K562 (cell line): ENCODE measurements at regions not wholly inside any gene's neighbourhood (a gene's known extent, or its start where the extent isn't known, plus 50 kb on each side); places are given as distances from the start of the nearest gene placed in this dataset.

Source experiments
- ATAC-seq: fragments of 200-7000 bp; cut with Tn5 transposase; 3 replicates; pipeline ENCODE4 v1.9.1; 2020; ENCODE audit warnings: moderate library complexity
- BruUV-seq: library from RNA; stranded (reverse); fragments of 400-500 nt; replicated peaks from 2 replicates; lab custom pipeline; 2021; lab: Mats Ljungman, UMichigan
- CTCF ChIA-PET: fragments of 300-600 bp; formaldehyde crosslinking; extraction: SDS; loops from one replicate; lab custom pipeline; 2021; ENCODE audit warnings: low intra/inter-chr PET ratio; lab: Yijun Ruan, JAX
- POLR2A ChIA-PET: fragments of 300-600, 350-650 bp; sonication (Branson Sonifier 250); formaldehyde crosslinking; extraction: SDS; loops from one replicate; lab custom pipeline; 2021; ENCODE audit warnings: antibody characterized with exemption, inconsistent platforms; lab: Yijun Ruan, JAX
- DNase-seq, 4 experiments: peaks; one replicate each; pipeline versions ENCODE4 v3.0.0 to v3.0.0-alpha.2; 2011 to 2018; ENCODE audit warnings: low spot score in 3 of 4, mixed read lengths in 3 of 4; ENCODE audit errors: extremely low read depth in 1 of 4
- FAIRE-seq: peaks from 2 replicates; lab custom pipeline; 2011; peaks lifted over from hg19 to GRCh38; lab: Jason Lieb, UNC
- H2AFZ ChIP-seq: 2 replicates; pipeline ENCODE4 v1.6.0; 2011; ENCODE audit warnings: low read depth, low read length, control low read depth, inconsistent platforms
- H3K27ac ChIP-seq: fragments of 200-600 bp; 3 replicates; pipeline ENCODE4 v1.8.0; 2011; ENCODE audit warnings: low read depth, mild to moderate bottlenecking, control low read depth, inconsistent platforms, low read length, moderate library complexity, mixed read lengths; ENCODE audit errors: extremely low read depth
- H3K27me3 ChIP-seq, 2 experiments: fragments of 300-600 bp in 1 of 2; 2 replicates in 1 of 2; 3 replicates in 1 of 2; pipeline versions ENCODE4 v1.6.0 to v1.8.0; 2011; ENCODE audit warnings: inconsistent platforms in 2 of 2, low read length in 2 of 2, mild to moderate bottlenecking in 1 of 2, mixed read lengths in 1 of 2, moderate library complexity in 1 of 2; ENCODE audit not compliant: control insufficient read depth in 2 of 2, insufficient read depth in 2 of 2
- H3K36me3 ChIP-seq: fragments of 300-600 bp; 3 replicates; pipeline ENCODE4 v1.8.0; 2011; ENCODE audit warnings: mild to moderate bottlenecking, low read length, inconsistent platforms; ENCODE audit not compliant: control insufficient read depth, insufficient read depth
- H3K4me1 ChIP-seq, 2 experiments: fragments of 200-600 bp in 1 of 2; replicated peaks in 1 of 2; 2 replicates in 1 of 2; 3 replicates in 1 of 2; pipeline versions ENCODE4 v1.5.1 to v1.8.0; 2011; ENCODE audit warnings: inconsistent platforms in 2 of 2, low read length in 2 of 2, mild to moderate bottlenecking in 1 of 2, mixed read lengths in 1 of 2, moderate library complexity in 1 of 2; ENCODE audit not compliant: control insufficient read depth in 2 of 2, insufficient read depth in 2 of 2
- H3K4me2 ChIP-seq: 2 replicates; pipeline ENCODE4 v1.6.1; 2011; ENCODE audit warnings: low read length, control low read depth, inconsistent platforms, mixed read lengths; ENCODE audit not compliant: insufficient read depth
- H3K4me3 ChIP-seq: fragments of 200-600 bp; sonication (generic), shearing (Covaris generic); 2 replicates; pipeline ENCODE4 v1.5.1; 2016; ENCODE audit warnings: control low read depth, inconsistent platforms
- H3K79me2 ChIP-seq: fragments of 200-600 bp; 3 replicates; pipeline ENCODE4 v1.8.0; 2011; ENCODE audit warnings: low read length, inconsistent platforms; ENCODE audit not compliant: control insufficient read depth, insufficient read depth
- H3K9ac ChIP-seq, 2 experiments: 2 replicates each; pipeline versions ENCODE4 v1.6.0 to v1.6.1; 2011; ENCODE audit warnings: low read depth in 2 of 2, low read length in 2 of 2, control low read depth in 1 of 2, inconsistent platforms in 1 of 2, mild to moderate bottlenecking in 1 of 2, mixed read lengths in 1 of 2; ENCODE audit not compliant: insufficient read depth in 1 of 2
- H3K9me1 ChIP-seq: one replicate; pipeline ENCODE4 v1.6.0; 2011; ENCODE audit warnings: inconsistent platforms, mild to moderate bottlenecking, low read length, moderate library complexity; ENCODE audit not compliant: control insufficient read depth, insufficient read depth
- H3K9me3 ChIP-seq: replicated peaks from 2 replicates; pipeline ENCODE4 v1.5.1; 2011; ENCODE audit warnings: low read depth, low read length, inconsistent platforms; ENCODE audit not compliant: control insufficient read depth, insufficient read depth
- H4K20me1 ChIP-seq: replicated peaks from 2 replicates; pipeline ENCODE4 v1.6.1; 2011; ENCODE audit warnings: low read length, inconsistent platforms, mixed read lengths; ENCODE audit not compliant: control insufficient read depth, insufficient read depth
- ATF1 ChIP-seq, 2 experiments: fragments of 450-650 bp in 1 of 2; IDR thresholded peaks; 2 replicates each; pipeline ENCODE4 v1.6.1; 2016; ENCODE audit warnings: missing compliant biosample characterization in 1 of 2, missing genetic modification characterization in 1 of 2
- ATF7 ChIP-seq: fragments of 450-650 bp; IDR thresholded peaks from 2 replicates; pipeline ENCODE4 v1.7.1; 2014; ENCODE audit warnings: mild to moderate bottlenecking, moderate library complexity
- CEBPB ChIP-seq: fragments of 450-650 bp; IDR thresholded peaks from 2 replicates; pipeline ENCODE4 v1.6.1; 2016; ENCODE audit warnings: missing genetic modification characterization, missing compliant biosample characterization
- CEBPG ChIP-seq, 3 experiments: fragments of 200-800 bp in 1 of 3; sonication (Bioruptor generic) in 1 of 3; sonication (generic) in 1 of 3; formaldehyde crosslinking in 1 of 3; IDR thresholded peaks in 2 of 3; conservative IDR thresholded peaks in 1 of 3; 2 replicates each; pipeline versions ENCODE4 v1.6.1 to v1.8.0; 2016 to 2022; ENCODE audit warnings: missing compliant biosample characterization in 2 of 3, missing genetic modification characterization in 2 of 3, mild to moderate bottlenecking in 1 of 3, missing genetic modification reagents in 1 of 3
- CHCHD3 ChIP-seq: fragments of 250-450 bp; sonication (Bioruptor Pico); IDR thresholded peaks from 2 replicates; pipeline ENCODE4 v2.1.2; 2022; ENCODE audit warnings: mild to moderate bottlenecking
- HLTF ChIP-seq: fragments of 450-650 bp; IDR thresholded peaks from 2 replicates; pipeline ENCODE4 v1.6.1; 2016
- KDM2B ChIP-seq: fragments of 250-450 bp; sonication (Bioruptor Pico); IDR thresholded peaks from 2 replicates; pipeline ENCODE4 v1.8.0; 2021; ENCODE audit warnings: mild to moderate bottlenecking, moderate library complexity
- PHF20 ChIP-seq: fragments of 450-650 bp; IDR thresholded peaks from 2 replicates; pipeline ENCODE4 v1.6.1; 2018; ENCODE audit not compliant: partially characterized antibody
- POLR2B ChIP-seq: fragments of 450-650 bp; IDR thresholded peaks from 2 replicates; pipeline ENCODE4 v1.6.1; 2018; ENCODE audit warnings: low read depth; ENCODE audit not compliant: partially characterized antibody
- SPI1 ChIP-seq: IDR thresholded peaks from 2 replicates; pipeline ENCODE4 v1.6.1; 2011; ENCODE audit warnings: low read depth, low read length, control low read depth, borderline replicate concordance
- TARDBP ChIP-seq: fragments of 450-650 bp; IDR thresholded peaks from 2 replicates; pipeline ENCODE4 v1.6.1; 2016
- TCF3 ChIP-seq: sonication (generic); formaldehyde crosslinking; IDR thresholded peaks from 2 replicates; pipeline ENCODE4 v1.4.0; 2020; ENCODE audit warnings: mild to moderate bottlenecking, missing genetic modification reagents
- ZC3H4 ChIP-seq: sonication (generic); formaldehyde crosslinking; IDR thresholded peaks from 2 replicates; pipeline ENCODE4 v1.9.0; 2021; ENCODE audit warnings: missing genetic modification reagents, borderline replicate concordance
- ZNF717 ChIP-seq: fragments of 250-450 bp; sonication (Bioruptor Pico); IDR thresholded peaks from 2 replicates; pipeline ENCODE4 v1.5.0; 2021
- ZNF778 ChIP-seq: fragments of 450-650 bp; formaldehyde crosslinking; IDR thresholded peaks from 2 replicates; pipeline ENCODE4 v1.4.0; 2020; ENCODE audit warnings: mild to moderate bottlenecking, moderate library complexity
- WGBS: fragments of 100-300 bp; shearing (Covaris generic); methylation state at CpG from one replicate; pipeline ENCODE4 v1.1.6; 2016; ENCODE audit warnings: low coverage, mixed read lengths; ENCODE audit not compliant: insufficient coverage; ENCODE audit errors: missing lambda C conversion rate; 5-methylcytosine and 5-hydroxymethylcytosine counted together
- in situ Hi-C: fragments of 300-500 bp; cut with MboI; formaldehyde crosslinking; loops from 4 replicates; pipeline ENCODE4 v1.15.0; 2018; ENCODE audit warnings: inconsistent platforms, mixed read lengths
- intact Hi-C: fragments of 100-400 bp; cut with micrococcal nuclease; formaldehyde crosslinking; loops from 2 replicates; pipeline ENCODE4 v1.14.2; 2022
- TF ChIP-seq, protein P1 (sequence below): fragments of 450-650 bp; formaldehyde crosslinking; IDR thresholded peaks from 2 replicates; pipeline ENCODE4 v1.4.0; 2020; ENCODE audit warnings: mild to moderate bottlenecking, moderate library complexity

DNA sequence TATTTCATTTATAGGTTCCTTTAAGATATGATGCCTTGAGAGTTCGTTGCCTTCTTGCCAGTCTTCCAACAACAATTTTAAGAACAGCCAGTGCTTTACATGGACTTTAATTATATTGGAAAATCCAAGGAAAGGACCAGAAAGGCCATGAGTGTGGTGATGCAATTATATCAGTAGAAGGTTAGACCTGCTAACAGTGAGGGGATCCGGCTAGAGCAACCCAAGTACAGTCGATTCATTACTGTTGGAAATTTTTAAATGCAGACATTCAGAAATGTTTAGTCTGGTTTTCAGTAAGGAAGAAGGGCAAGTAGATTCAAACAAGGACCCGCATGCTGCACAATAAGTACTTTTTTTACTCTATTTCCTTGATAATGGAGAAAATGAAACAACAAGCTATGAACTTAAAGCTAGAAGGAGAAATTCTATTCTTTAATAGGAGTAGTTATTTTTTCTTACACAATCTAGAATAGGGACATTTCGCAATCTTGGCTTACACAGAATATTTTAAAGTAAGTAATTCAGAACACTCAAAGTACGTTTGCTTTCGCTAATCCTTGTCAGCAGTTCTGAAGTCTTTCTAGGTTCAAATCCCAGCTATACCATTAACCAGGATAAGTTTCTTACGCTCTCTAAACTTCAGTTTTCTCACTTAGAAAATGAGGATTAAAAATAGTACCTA, 405.5 kb downstream of the MEIS1 start:
- intact Hi-C loops, result no loop called here
- CTCF ChIA-PET, result no interaction called here
- no peak for FAIRE-seq
- Histone ChIP-seq H3K27me3 (no peaks in the 10 kb centered on the region), H3K9ac (no peak overlapping the region), H4K20me1 (no peaks in the 10 kb centered on the region), H3K27ac (no peak overlapping the region), H3K4me2 (no peak overlapping the region)
- in situ Hi-C loops, result no loop called here
- TF ChIP-seq POLR2B, result no peak
- TF ChIP-seq CEBPB, result peak; percentile 52
- TF ChIP-seq ATF7, result no peak
- no peak for TF ChIP-seq CEBPG (CRISPR knock-in tag; IDR thresholded peaks at IDR 0.05)
- TF ChIP-seq CEBPG (tag; conservative IDR thresholded peaks at IDR 0.05 in 1 of 2, IDR thresholded peaks at IDR 0.05 in 1 of 2), result peak in 1 of 2 experiments; percentile 52; a peak in 1 of 4 replicates
- TF ChIP-seq, all 486 proteins: peak for 2
- Histone ChIP-seq H3K9me3 (no peaks in the 10 kb centered on the region), H3K4me3 (no peak overlapping the region), H2AFZ (no peak overlapping the region), H3K79me2 (no peaks in the 10 kb centered on the region), H3K36me3 (no peaks in the 10 kb centered on the region), H3K9me1 (no peaks in the 10 kb centered on the region), H3K4me1 (no peaks in the 10 kb centered on the region)
- POLR2A ChIA-PET, result no interaction called here
- no TSS peak for BruUV-seq
- WGBS, result 0% methylated on average over 8 of the region's 8 CpGs
- DNase-seq, result no peak
- no peak for ATAC-seq

DNA sequence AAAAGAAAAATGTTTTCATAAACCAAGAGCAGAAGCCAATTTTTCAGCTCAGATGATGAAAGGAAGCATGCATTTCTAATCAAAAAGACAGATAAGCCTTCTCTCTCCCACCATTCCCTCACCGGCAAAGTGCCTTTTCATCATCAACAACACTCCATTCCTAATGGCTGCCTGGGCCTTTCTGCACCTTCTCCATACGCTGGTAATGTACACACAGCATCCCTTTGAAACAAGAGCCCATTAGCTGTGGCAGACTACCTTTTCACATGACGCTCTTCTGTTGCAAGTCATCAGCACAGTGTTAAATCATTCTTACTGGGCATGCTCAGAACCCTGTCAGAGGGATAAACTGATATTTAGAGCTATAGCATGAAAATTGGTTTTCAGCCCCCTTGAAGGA, 408.9 kb downstream of the MEIS1 start:
- in situ Hi-C loops (no loop called here), intact Hi-C loops (no loop called here)
- no peaks in the 10 kb centered on the region for H3K79me2 ChIP-seq
- ChIA-PET CTCF (no interaction called here), POLR2A (no interaction called here)
- DNase-seq (no peak), FAIRE-seq (no peak), ATAC-seq (no peak)
- H3K9ac ChIP-seq, result no peak overlapping the region
- no peaks in the 10 kb centered on the region for H4K20me1 ChIP-seq
- 0% methylated on average over 3 of the region's 3 CpGs for WGBS
- no TSS peak for BruUV-seq
- H3K27me3 ChIP-seq, result no peaks in the 10 kb centered on the region
- no peaks in the 10 kb centered on the region for H3K9me3 ChIP-seq
- no peak overlapping the region for H3K27ac ChIP-seq
- no peak overlapping the region for H3K4me3 ChIP-seq
- no peaks in the 10 kb centered on the region for H3K36me3 ChIP-seq
- no peak overlapping the region for H3K4me2 ChIP-seq
- no peaks in the 10 kb centered on the region for H3K9me1 ChIP-seq
- H2AFZ ChIP-seq, result no peak overlapping the region
- H3K4me1 ChIP-seq, result no peaks in the 10 kb centered on the region
- TF ChIP-seq, protein P1, sequence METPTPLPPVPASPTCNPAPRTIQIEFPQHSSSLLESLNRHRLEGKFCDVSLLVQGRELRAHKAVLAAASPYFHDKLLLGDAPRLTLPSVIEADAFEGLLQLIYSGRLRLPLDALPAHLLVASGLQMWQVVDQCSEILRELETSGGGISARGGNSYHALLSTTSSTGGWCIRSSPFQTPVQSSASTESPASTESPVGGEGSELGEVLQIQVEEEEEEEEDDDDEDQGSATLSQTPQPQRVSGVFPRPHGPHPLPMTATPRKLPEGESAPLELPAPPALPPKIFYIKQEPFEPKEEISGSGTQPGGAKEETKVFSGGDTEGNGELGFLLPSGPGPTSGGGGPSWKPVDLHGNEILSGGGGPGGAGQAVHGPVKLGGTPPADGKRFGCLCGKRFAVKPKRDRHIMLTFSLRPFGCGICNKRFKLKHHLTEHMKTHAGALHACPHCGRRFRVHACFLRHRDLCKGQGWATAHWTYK, result no peak
- TF ChIP-seq SPI1 (no peak), PHF20 (no peak), ZC3H4 (CRISPR knock-in tag) (no peak), ZNF717 (CRISPR knock-in tag) (no peak), CHCHD3 (CRISPR knock-in tag) (no peak), TARDBP (no peak), KDM2B (CRISPR knock-in tag) (no peak), TCF3 (CRISPR knock-in tag) (no peak), ZNF778 (no peak), HLTF (no peak), ATF1 (CRISPR knock-in tag; IDR thresholded peaks at IDR 0.05) (no peak), ATF1 (tag; IDR thresholded peaks at IDR 0.05) (no peak)
